Endothelial cell of umbilical vein (primary cell): ENCODE measurements at regions not wholly inside any gene's neighbourhood (a gene's known extent, or its start where the extent isn't known, plus 50 kb on each side); places are given as distances from the start of the nearest gene placed in this dataset.

Experiments used
- BruUV-seq: library from RNA; stranded (reverse); fragments of 400-500 nt; replicated peaks from 2 replicates; lab custom pipeline; 2021; lab: Mats Ljungman, UMichigan
- CTCF ChIA-PET: fragments of 300-600, 350-600 bp; sonication (Branson Sonifier 250); formaldehyde crosslinking; loops from one replicate; lab custom pipeline; 2021; ENCODE audit warnings: antibody characterized with exemption, inconsistent platforms; lab: Charles Lee
- POLR2A ChIA-PET: fragments of 300-600, 350-600 bp; sonication (Branson Sonifier 250); formaldehyde crosslinking; loops from one replicate; lab custom pipeline; 2021; ENCODE audit warnings: antibody characterized with exemption, inconsistent platforms; lab: Charles Lee
- DNase-seq: peaks from one replicate; pipeline ENCODE4 v3.0.0-alpha.2; 2011; ENCODE audit warnings: low read depth, low spot score
- FAIRE-seq: peaks from 2 replicates; lab custom pipeline; 2011; peaks lifted over from hg19 to GRCh38; lab: Jason Lieb, UNC
- H2AFZ ChIP-seq: 2 replicates; pipeline ENCODE4 v1.6.0; 2012; ENCODE audit warnings: low read depth, low read length, control low read depth, inconsistent platforms
- H3K27ac ChIP-seq: 2 replicates; pipeline ENCODE4 v1.5.1; 2011; ENCODE audit warnings: low read depth, mild to moderate bottlenecking, control low read depth, low read length, moderate library complexity; ENCODE audit not compliant: insufficient read depth
- H3K27me3 ChIP-seq, 2 experiments: 2 replicates each; pipeline versions ENCODE4 v1.6.0 to v1.6.1; 2011; ENCODE audit warnings: low read length in 2 of 2, mixed read lengths in 1 of 2; ENCODE audit not compliant: control insufficient read depth in 2 of 2, insufficient read depth in 2 of 2
- H3K36me3 ChIP-seq, 2 experiments: 2 replicates in 1 of 2; 3 replicates in 1 of 2; pipeline ENCODE4 v1.5.1; 2011; ENCODE audit warnings: low read length in 2 of 2, mild to moderate bottlenecking in 1 of 2, moderate library complexity in 1 of 2; ENCODE audit not compliant: control insufficient read depth in 2 of 2, insufficient read depth in 2 of 2; ENCODE audit errors: extremely low read depth in 1 of 2
- H3K4me1 ChIP-seq: 3 replicates; pipeline ENCODE4 v1.5.1; 2011; ENCODE audit warnings: mild to moderate bottlenecking, low read length; ENCODE audit not compliant: control insufficient read depth, insufficient read depth; ENCODE audit errors: extremely low read depth
- H3K4me2 ChIP-seq: 2 replicates; pipeline ENCODE4 v1.6.1; 2011; ENCODE audit warnings: low read length, control low read depth, mixed read lengths; ENCODE audit not compliant: insufficient read depth
- H3K4me3 ChIP-seq, 3 experiments: fragments of 200-600 bp in 1 of 3; sonication (generic), shearing (Covaris generic) in 1 of 3; replicated peaks in 1 of 3; 2 replicates each; pipeline ENCODE4 v1.5.1; 2011 to 2016; ENCODE audit warnings: control low read depth in 3 of 3, low read length in 3 of 3, mild to moderate bottlenecking in 2 of 3, inconsistent platforms in 1 of 3, low read depth in 1 of 3, moderate library complexity in 1 of 3; ENCODE audit not compliant: insufficient read depth in 1 of 3
- H3K79me2 ChIP-seq: 2 replicates; pipeline ENCODE4 v1.6.0; 2012; ENCODE audit warnings: low read length, inconsistent platforms; ENCODE audit not compliant: control insufficient read depth, insufficient read depth
- H3K9ac ChIP-seq: replicated peaks from 2 replicates; pipeline ENCODE3; 2011; ENCODE audit warnings: low read length, control low read depth; ENCODE audit not compliant: insufficient read depth; ENCODE audit errors: extremely low read depth
- H3K9me1 ChIP-seq: replicated peaks from 3 replicates; pipeline ENCODE4 v1.6.0; 2011; ENCODE audit warnings: mild to moderate bottlenecking, low read length; ENCODE audit not compliant: control insufficient read depth, insufficient read depth; ENCODE audit errors: extremely low read depth
- H3K9me3 ChIP-seq: replicated peaks from 2 replicates; pipeline ENCODE4 v1.5.1; 2012; ENCODE audit warnings: low read length, inconsistent platforms; ENCODE audit not compliant: control insufficient read depth, insufficient read depth
- H4K20me1 ChIP-seq: replicated peaks from 2 replicates; pipeline ENCODE3; 2011; ENCODE audit warnings: mild to moderate bottlenecking, low read length; ENCODE audit not compliant: control insufficient read depth, insufficient read depth; ENCODE audit errors: extremely low read depth
- FOS ChIP-seq: IDR thresholded peaks from 2 replicates; pipeline ENCODE4 v1.6.1; 2011; ENCODE audit warnings: mild to moderate bottlenecking, low read length, moderate library complexity, borderline replicate concordance; ENCODE audit not compliant: insufficient read depth
- GATA2 ChIP-seq: IDR thresholded peaks from 2 replicates; pipeline ENCODE4 v1.7.0; 2011; ENCODE audit warnings: low read depth, mild to moderate bottlenecking, moderate library complexity, mixed read lengths, low read length; ENCODE audit not compliant: insufficient read length, insufficient read depth
- JUN ChIP-seq: IDR thresholded peaks from 2 replicates; pipeline ENCODE4 v1.6.1; 2011; ENCODE audit warnings: borderline replicate concordance, low read depth; ENCODE audit not compliant: insufficient read length, insufficient read depth
- POLR2A ChIP-seq: IDR thresholded peaks from 2 replicates; pipeline ENCODE4 v1.6.1; 2012; ENCODE audit warnings: low read depth, mild to moderate bottlenecking, control low read depth, low read length
- POLR2AphosphoS5 ChIP-seq: IDR thresholded peaks from 2 replicates; pipeline ENCODE4 v1.6.1; 2012; ENCODE audit warnings: low read depth, mild to moderate bottlenecking, control low read depth, low read length, moderate library complexity; ENCODE audit not compliant: insufficient read depth
- dilution Hi-C: fragments of 300-500 bp; cut with MboI; formaldehyde crosslinking; loops from one replicate; pipeline ENCODE4 v1.15.0; 2019; ENCODE audit warnings: low sequenced_read_pairs; ENCODE audit not compliant: extremely low pct_ligation_motif_present
- intact Hi-C: fragments of 100-400 bp; cut with micrococcal nuclease; formaldehyde crosslinking; loops from one replicate; pipeline ENCODE4 v1.10.0; 2022
- TF ChIP-seq, protein P1 (sequence below): IDR thresholded peaks from 2 replicates; pipeline ENCODE4 v1.6.1; 2011; ENCODE audit not compliant: insufficient read depth, insufficient read length
- TF ChIP-seq, protein P2 (sequence below), 2 donors: IDR thresholded peaks; 1 replicate in 1 of 2; 2 replicates in 1 of 2; pipeline ENCODE4 v1.5.1; 2011; ENCODE audit warnings: low read length in 2 of 2, mild to moderate bottlenecking in 2 of 2, moderate library complexity in 2 of 2, control low read depth in 1 of 2, inconsistent platforms in 1 of 2, low read depth in 1 of 2; ENCODE audit not compliant: insufficient read depth in 1 of 2; ENCODE audit errors: extremely low read depth in 1 of 2

DNA sequence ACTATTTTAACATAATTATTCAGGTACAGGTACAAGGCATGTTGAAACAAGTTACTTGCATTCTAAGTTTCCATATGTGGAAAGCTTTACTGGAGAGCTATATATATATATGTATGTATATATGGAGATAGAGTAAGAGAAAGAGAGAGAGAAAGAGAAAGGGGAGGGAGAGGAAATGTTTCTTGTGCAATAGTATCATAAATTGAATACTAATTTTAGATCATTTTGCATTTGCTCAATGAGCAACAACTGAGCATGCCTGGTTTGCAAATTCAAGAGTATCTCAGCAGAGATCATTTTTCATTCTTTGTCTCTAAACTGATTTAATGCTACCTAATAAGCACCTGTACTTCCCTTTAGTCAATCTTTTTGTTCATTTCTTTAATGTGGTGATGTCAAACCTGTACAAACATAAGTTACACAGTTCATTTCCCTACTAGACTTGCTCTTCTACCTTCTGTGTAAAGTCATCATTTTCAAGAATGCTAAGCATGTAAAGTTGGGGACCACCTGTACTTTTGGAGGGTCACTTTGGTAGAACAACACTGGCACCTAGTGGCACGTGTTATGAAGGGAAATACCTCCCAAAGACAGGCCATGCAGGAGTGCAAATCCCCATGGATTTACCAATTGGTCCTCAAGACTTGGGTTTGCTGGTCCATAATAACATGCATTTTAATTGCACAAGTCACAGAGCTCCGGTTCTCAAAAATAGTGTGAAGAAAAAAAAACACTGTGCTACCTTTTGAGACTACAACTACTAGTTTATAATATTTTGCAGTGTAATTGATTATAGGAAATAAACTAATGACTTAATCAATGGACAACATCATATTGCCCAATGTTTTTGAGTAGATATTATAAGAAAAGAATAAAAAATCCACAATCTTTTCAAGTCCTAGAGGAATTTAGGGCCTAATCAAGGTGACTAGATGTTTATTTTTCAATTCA is 431.2 kb upstream of the IGFBP3 start:
- intact Hi-C loops (loop anchor here (1.0 to 10.0 kb wide), 8 partner anchors 430 to 1198 kb away; no protein-coding TSS in a partner anchor), dilution Hi-C loops (no loop called here)
- Histone ChIP-seq H2AFZ (no peak overlapping the region), H3K27ac (no peak overlapping the region), H3K4me3 (no peak overlapping the region), H3K9ac (no peak overlapping the region), H3K79me2 (no peaks in the 10 kb centered on the region), H3K36me3 (no peaks in the 10 kb centered on the region), H4K20me1 (no peaks in the 10 kb centered on the region), H3K4me1 (no peaks in the 10 kb centered on the region), H3K4me2 (no peak overlapping the region), H3K27me3 (peaks cover 0 to 2% of the 10 kb centered on the region in 2 experiments), H3K9me1 (no peaks in the 10 kb centered on the region), H3K9me3 (no peaks in the 10 kb centered on the region)
- TF ChIP-seq, protein P1, sequence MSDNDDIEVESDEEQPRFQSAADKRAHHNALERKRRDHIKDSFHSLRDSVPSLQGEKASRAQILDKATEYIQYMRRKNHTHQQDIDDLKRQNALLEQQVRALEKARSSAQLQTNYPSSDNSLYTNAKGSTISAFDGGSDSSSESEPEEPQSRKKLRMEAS, result peak; percentile 48
- TF ChIP-seq POLR2AphosphoS5 (no peak), FOS (no peak), GATA2 (no peak), POLR2A (no peak), JUN (no peak)
- TF ChIP-seq, protein P2, sequence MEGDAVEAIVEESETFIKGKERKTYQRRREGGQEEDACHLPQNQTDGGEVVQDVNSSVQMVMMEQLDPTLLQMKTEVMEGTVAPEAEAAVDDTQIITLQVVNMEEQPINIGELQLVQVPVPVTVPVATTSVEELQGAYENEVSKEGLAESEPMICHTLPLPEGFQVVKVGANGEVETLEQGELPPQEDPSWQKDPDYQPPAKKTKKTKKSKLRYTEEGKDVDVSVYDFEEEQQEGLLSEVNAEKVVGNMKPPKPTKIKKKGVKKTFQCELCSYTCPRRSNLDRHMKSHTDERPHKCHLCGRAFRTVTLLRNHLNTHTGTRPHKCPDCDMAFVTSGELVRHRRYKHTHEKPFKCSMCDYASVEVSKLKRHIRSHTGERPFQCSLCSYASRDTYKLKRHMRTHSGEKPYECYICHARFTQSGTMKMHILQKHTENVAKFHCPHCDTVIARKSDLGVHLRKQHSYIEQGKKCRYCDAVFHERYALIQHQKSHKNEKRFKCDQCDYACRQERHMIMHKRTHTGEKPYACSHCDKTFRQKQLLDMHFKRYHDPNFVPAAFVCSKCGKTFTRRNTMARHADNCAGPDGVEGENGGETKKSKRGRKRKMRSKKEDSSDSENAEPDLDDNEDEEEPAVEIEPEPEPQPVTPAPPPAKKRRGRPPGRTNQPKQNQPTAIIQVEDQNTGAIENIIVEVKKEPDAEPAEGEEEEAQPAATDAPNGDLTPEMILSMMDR (IDR thresholded peaks at IDR 0.05; ENCODE audit: extremely low read depth in 1 of 2, insufficient read depth in 1 of 2, low read depth in 1 of 2, low read length in 2 of 2), result peak; percentile 37 to 53
- CTCF ChIA-PET, result interaction anchor here (0.6 to 5.7 kb wide), 6 partner anchors 396 to 748 kb away, joined by 3 to 57 read pairs (median 5); no protein-coding TSS in a partner anchor
- peak; percentile 65 for DNase-seq
- POLR2A ChIA-PET, result no interaction called here
- BruUV-seq, result no TSS peak
- FAIRE-seq, result peak; percentile 77
